GM12874 (cell line): ENCODE measurements at regions not wholly inside any gene's neighbourhood (a gene's known extent, or its start where the extent isn't known, plus 50 kb on each side); places are given as distances from the start of the nearest gene placed in this dataset.

Experiments
- TF ChIP-seq, protein P1 (sequence below): IDR thresholded peaks from 2 replicates; pipeline ENCODE4 v1.5.1; 2011; ENCODE audit warnings: low read depth, mild to moderate bottlenecking, control low read depth, low read length, moderate library complexity; ENCODE audit not compliant: insufficient read depth

DNA sequence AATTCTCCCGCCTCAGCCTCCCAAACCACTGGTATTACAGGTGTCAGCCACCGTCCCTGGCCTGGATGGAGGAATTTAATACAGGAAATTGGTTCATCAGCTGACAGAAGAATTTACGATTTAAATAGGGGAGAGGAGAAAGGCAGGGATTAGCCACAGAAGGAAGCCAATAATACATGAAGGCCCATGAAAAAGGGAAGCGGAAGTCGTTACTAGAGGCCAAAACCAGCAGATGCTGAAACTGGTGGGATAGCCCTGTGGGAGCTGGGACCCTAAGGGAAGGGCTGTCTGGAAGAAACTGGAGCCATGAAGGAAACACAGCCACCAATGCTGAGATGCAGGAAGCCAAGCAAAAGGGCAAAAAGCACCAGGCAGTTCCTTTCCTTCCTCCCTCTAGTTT lies 163.7 kb upstream of the RMP24 start:
- TF ChIP-seq, protein P1, sequence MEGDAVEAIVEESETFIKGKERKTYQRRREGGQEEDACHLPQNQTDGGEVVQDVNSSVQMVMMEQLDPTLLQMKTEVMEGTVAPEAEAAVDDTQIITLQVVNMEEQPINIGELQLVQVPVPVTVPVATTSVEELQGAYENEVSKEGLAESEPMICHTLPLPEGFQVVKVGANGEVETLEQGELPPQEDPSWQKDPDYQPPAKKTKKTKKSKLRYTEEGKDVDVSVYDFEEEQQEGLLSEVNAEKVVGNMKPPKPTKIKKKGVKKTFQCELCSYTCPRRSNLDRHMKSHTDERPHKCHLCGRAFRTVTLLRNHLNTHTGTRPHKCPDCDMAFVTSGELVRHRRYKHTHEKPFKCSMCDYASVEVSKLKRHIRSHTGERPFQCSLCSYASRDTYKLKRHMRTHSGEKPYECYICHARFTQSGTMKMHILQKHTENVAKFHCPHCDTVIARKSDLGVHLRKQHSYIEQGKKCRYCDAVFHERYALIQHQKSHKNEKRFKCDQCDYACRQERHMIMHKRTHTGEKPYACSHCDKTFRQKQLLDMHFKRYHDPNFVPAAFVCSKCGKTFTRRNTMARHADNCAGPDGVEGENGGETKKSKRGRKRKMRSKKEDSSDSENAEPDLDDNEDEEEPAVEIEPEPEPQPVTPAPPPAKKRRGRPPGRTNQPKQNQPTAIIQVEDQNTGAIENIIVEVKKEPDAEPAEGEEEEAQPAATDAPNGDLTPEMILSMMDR = no peak

DNA sequence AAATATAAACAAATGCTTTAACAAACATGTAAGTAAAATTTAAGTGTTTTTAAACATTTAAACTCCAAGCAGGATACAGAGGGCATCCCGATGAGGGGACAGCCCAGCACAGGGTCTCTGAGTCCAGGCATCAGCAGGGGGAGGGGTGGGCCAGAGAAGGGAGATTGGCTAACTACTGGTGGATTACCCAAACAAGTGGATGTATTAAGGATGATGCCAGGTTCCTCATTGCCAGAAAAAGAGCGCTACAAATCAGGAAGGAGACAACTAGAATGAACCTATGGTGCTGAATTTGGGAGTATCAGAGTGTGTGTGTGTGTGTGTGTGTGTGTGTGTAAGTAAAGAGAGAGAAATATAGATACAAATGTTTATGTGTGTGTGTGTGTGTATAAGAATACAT lies 162.0 kb upstream of the RMP24 start:
- TF ChIP-seq, protein P1 = no peak

DNA sequence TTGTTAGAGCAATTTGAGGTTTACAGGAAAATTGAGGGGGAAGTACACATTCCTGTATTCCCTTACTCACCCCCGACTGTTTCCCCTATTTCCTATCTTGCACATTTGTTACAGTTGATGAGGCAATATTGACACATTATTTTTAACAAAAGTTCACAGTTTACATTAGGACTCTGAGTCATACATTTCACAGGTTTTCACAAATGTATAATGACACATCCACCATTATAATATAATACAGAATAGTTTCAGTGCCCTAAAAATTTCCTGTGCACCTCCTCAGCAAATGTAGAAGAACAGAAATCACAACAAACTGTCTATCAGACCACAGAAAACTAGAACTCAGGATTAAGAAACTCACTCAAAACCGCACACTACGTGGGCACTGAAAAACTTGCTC lies 160.6 kb upstream of the RMP24 start:
- TF ChIP-seq, protein P1 = no peak

DNA sequence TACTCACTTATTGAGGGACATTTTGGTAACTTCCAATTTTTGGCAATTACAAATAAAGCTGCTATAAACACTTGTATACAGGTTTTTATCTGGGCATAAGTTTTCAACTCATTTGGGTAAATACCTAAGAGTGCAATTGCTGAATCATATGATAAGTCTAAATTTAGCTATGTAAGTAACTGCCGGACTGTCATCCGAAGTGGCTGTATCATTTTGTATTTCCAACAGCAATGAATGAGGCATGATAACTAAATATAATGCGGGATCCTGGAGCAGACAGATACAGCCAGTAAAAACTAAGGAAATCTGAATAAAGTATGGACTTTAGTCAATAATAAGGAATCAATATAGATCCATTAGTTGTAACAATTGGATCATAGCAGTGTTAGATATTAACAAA lies 156.5 kb upstream of the RMP24 start:
- TF ChIP-seq, protein P1 = no peak

DNA sequence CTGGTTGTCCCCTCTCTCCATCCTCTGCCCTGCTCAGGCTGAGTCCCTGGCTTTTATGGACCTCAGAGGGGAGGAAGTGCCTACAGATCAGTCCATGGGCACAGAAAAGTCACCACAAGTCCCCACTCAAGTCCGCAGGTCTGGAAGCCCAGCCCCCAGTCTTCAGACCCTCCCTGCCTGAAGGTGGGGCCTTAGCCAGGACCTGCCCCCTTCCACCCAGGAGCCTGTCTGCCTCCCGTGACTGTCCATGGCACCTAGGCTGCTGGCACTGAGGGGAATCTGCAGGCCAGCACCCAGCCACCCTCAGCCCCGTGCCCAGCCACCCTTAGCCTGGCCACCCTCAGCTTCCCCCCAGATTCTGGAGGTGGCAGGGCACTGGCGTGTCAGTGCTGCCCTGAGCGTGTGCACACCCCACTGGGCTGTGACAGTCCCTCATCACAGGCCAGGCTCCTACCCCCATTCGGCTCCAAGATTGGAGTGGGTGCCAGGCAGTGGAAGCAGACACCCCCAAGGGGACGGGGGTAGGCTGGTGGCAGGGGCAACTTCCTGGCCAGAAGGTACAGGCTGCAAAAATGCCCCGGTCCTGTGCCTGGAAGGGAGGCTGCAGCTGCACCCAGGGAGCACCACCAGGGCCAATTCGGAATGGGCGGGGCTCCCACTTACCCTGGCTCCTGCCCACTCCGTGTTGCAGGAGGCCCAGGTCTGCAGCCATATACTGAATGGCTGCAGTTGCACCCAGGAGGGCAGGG lies 154.7 kb upstream of the RMP24 start:
- TF ChIP-seq, protein P1 = no peak

DNA sequence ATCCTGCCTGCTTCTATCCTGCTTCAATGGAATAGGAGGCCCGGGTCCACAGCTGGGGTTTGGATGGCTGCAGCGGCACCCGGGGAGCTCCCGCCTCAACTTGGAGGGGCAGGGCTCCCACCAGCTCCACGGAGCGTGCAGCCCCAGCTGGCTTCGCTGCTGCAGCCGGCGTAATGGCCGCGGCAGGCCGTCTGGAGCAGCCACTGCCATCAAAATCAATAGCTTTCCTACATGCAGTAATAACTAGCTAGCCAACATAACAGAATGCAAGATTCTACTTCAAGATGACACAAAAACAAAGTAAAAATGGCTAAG lies 154.2 kb upstream of the RMP24 start:
- TF ChIP-seq, protein P1 = no peak

DNA sequence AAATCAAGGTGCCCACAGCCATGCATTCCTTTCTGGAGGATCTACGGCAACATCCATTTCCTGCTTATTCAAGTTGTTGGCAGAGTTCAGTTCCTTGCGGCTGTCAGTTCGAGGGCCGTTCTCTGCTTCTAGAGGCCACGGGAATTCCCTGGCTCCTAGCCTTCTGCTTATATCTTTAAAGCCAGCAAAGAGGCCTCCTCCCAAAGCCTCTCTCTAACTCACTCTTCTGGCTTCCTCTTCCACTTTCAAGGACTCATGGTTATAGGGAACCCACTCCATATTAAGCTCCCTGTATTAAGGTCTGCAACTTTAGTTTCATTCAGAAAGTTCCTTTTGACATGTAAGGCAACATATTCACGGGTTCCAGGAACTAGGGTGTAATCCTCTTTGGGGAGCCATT lies 150.1 kb upstream of the RMP24 start:
- TF ChIP-seq, protein P1 = no peak
